WTC11 (cell line): ENCODE measurements at regions not wholly inside any gene's neighbourhood (a gene's known extent, or its start where the extent isn't known, plus 50 kb on each side); places are given as distances from the start of the nearest gene placed in this dataset.

Experiments used
- ATAC-seq: fragments of 200-7000 bp; cut with Tn5 transposase; 2 replicates; pipeline ENCODE4 v1.10.0; 2021; ENCODE audit warnings: mild to moderate bottlenecking, moderate library complexity
- CTCF ChIA-PET: fragments of 300-600 bp; sonication (Branson Sonifier 250); formaldehyde crosslinking; loops from one replicate; lab custom pipeline; 2021; ENCODE audit warnings: antibody characterized with exemption; lab: Charles Lee
- POLR2A ChIA-PET: fragments of 350-600 bp; sonication (Branson Sonifier 250); formaldehyde crosslinking; loops from one replicate; lab custom pipeline; 2021; ENCODE audit warnings: antibody characterized with exemption; lab: Charles Lee
- DNase-seq: peaks from one replicate; pipeline ENCODE4 v3.0.0; 2021; ENCODE audit warnings: low spot score
- H3K27ac Mint-ChIP-seq: 2 replicates; pipeline ENCODE4 v1.8.0; 2021; ENCODE audit warnings: mixed read lengths
- H3K27me3 Mint-ChIP-seq: 2 replicates; pipeline ENCODE4 v1.8.0; 2021; ENCODE audit warnings: low read depth, mild to moderate bottlenecking, moderate library complexity, mixed read lengths
- H3K36me3 Mint-ChIP-seq: 2 replicates; pipeline ENCODE4 v1.8.0; 2021; ENCODE audit warnings: mixed read lengths
- H3K4me1 Mint-ChIP-seq: 2 replicates; pipeline ENCODE4 v1.8.0; 2022; ENCODE audit warnings: mixed read lengths
- H3K4me3 Mint-ChIP-seq: 2 replicates; pipeline ENCODE4 v1.8.0; 2021; ENCODE audit warnings: mild to moderate bottlenecking, moderate library complexity, mixed read lengths
- H3K9me3 Mint-ChIP-seq: 2 replicates; pipeline ENCODE4 v1.8.0; 2021; ENCODE audit warnings: mixed read lengths
- AR ChIP-seq: fragments of 250-450 bp; sonication (Bioruptor Pico); IDR thresholded peaks from 2 replicates; pipeline ENCODE4 v1.9.0; 2021; ENCODE audit warnings: mild to moderate bottlenecking
- ATF6 ChIP-seq: sonication (generic); formaldehyde crosslinking; IDR thresholded peaks from 2 replicates; pipeline ENCODE4 v1.8.1; 2023; ENCODE audit warnings: mild to moderate bottlenecking, missing genetic modification reagents
- CBFB ChIP-seq: sonication (generic); formaldehyde crosslinking; IDR thresholded peaks from 2 replicates; pipeline ENCODE4 v1.8.1; 2022; ENCODE audit warnings: mild to moderate bottlenecking, low read depth, missing genetic modification reagents
- CDX4 ChIP-seq: fragments of 250-450 bp; sonication (Bioruptor Pico); IDR thresholded peaks from 2 replicates; pipeline ENCODE4 v1.9.0; 2021; ENCODE audit warnings: moderate library complexity, mild to moderate bottlenecking, inconsistent platforms, borderline replicate concordance
- ESRRA ChIP-seq: sonication (generic); formaldehyde crosslinking; IDR thresholded peaks from 2 replicates; pipeline ENCODE4 v1.8.1; 2022; ENCODE audit warnings: mild to moderate bottlenecking, missing genetic modification reagents, borderline replicate concordance
- FOXK1 ChIP-seq: sonication (generic); formaldehyde crosslinking; IDR thresholded peaks from 2 replicates; pipeline ENCODE4 v1.8.0; 2022; ENCODE audit warnings: mild to moderate bottlenecking, moderate library complexity, missing genetic modification reagents
- FOXP1 ChIP-seq: sonication (generic); formaldehyde crosslinking; IDR thresholded peaks from 2 replicates; pipeline ENCODE4 v1.8.0; 2022; ENCODE audit warnings: missing genetic modification reagents, mild to moderate bottlenecking, moderate library complexity, borderline replicate concordance
- GABPB1 ChIP-seq: sonication (generic); formaldehyde crosslinking; IDR thresholded peaks from 2 replicates; pipeline ENCODE4 v1.8.1; 2023; ENCODE audit warnings: mild to moderate bottlenecking, missing genetic modification reagents
- GTF2I ChIP-seq: fragments of 250-450 bp; sonication (Bioruptor Pico); conservative IDR thresholded peaks from 2 replicates; pipeline ENCODE4 v1.4.0; 2021; ENCODE audit warnings: mild to moderate bottlenecking
- HMGA2 ChIP-seq: fragments of 250-450 bp; sonication (Bioruptor Pico); IDR thresholded peaks from 2 replicates; pipeline ENCODE4 v1.4.0; 2021; ENCODE audit warnings: mild to moderate bottlenecking, moderate library complexity
- NFATC4 ChIP-seq: fragments of 250-450 bp; sonication (Bioruptor Pico); IDR thresholded peaks from 2 replicates; pipeline ENCODE4 v1.9.0; 2021; ENCODE audit warnings: mild to moderate bottlenecking
- NFYB ChIP-seq: sonication (generic); formaldehyde crosslinking; conservative IDR thresholded peaks from 2 replicates; pipeline ENCODE4 v1.8.0; 2022; ENCODE audit warnings: low read depth, missing genetic modification reagents
- NR1H2 ChIP-seq: sonication (generic); formaldehyde crosslinking; IDR thresholded peaks from 2 replicates; pipeline ENCODE4 v1.9.0; 2021; ENCODE audit warnings: mild to moderate bottlenecking, moderate library complexity, missing genetic modification reagents
- NR2C2 ChIP-seq: sonication (generic); formaldehyde crosslinking; IDR thresholded peaks from 2 replicates; pipeline ENCODE4 v1.8.0; 2022; ENCODE audit warnings: mild to moderate bottlenecking, missing genetic modification reagents
- NR3C1 ChIP-seq: sonication (generic); formaldehyde crosslinking; conservative IDR thresholded peaks from 2 replicates; pipeline ENCODE4 v1.8.1; 2023; ENCODE audit warnings: low read depth, mild to moderate bottlenecking, missing genetic modification reagents
- RORB ChIP-seq: fragments of 250-450 bp; sonication (Bioruptor Pico); IDR thresholded peaks from 2 replicates; pipeline ENCODE4 v1.9.0; 2021; ENCODE audit warnings: mild to moderate bottlenecking
- SOX15 ChIP-seq: fragments of 250-450 bp; sonication (Bioruptor Pico); IDR thresholded peaks from 2 replicates; pipeline ENCODE4 v1.9.0; 2021; ENCODE audit warnings: mild to moderate bottlenecking
- ZNF121 ChIP-seq: sonication (generic); formaldehyde crosslinking; IDR thresholded peaks from 2 replicates; pipeline ENCODE4 v1.8.0; 2023; ENCODE audit warnings: missing genetic modification reagents
- ZNF232 ChIP-seq: sonication (generic); formaldehyde crosslinking; IDR thresholded peaks from 2 replicates; pipeline ENCODE4 v1.8.0; 2022; ENCODE audit warnings: mild to moderate bottlenecking, missing genetic modification reagents
- ZNF281 ChIP-seq: sonication (generic); formaldehyde crosslinking; IDR thresholded peaks from 2 replicates; pipeline ENCODE4 v1.8.0; 2023; ENCODE audit warnings: mild to moderate bottlenecking, missing genetic modification reagents
- ZNF423 ChIP-seq: fragments of 250-450 bp; sonication (Bioruptor Pico); IDR thresholded peaks from 2 replicates; pipeline ENCODE4 v2.1.2; 2022; ENCODE audit warnings: mild to moderate bottlenecking, moderate library complexity
- TF ChIP-seq, protein P1 (sequence below): sonication (generic); formaldehyde crosslinking; IDR thresholded peaks from 2 replicates; pipeline ENCODE4 v1.8.1; 2022; ENCODE audit warnings: low read depth, mild to moderate bottlenecking, moderate library complexity, missing genetic modification reagents, borderline replicate concordance
- TF ChIP-seq, protein P2 (sequence below): sonication (generic); formaldehyde crosslinking; IDR thresholded peaks from 2 replicates; pipeline ENCODE4 v1.8.0; 2022; ENCODE audit warnings: mild to moderate bottlenecking, missing genetic modification reagents

- TF ChIP-seq SOX15 (CRISPR knock-in tag) = no peak
- no peak for TF ChIP-seq ZNF232 (CRISPR knock-in tag)
- TF ChIP-seq NR3C1 = no peak
Observed at GRCh38 chr3:15926871-15927270, 129.1 kb upstream of the ANKRD28 start (continued).

- H3K9me3 Mint-ChIP-seq = no peaks in the 10 kb centered on the region
- 0 out of 2 replicates have a peak, but pooled peaks cover 2% of the 10 kb centered on the region for H3K4me1 Mint-ChIP-seq
- H3K4me3 Mint-ChIP-seq = no peak overlapping the region
- H3K27ac Mint-ChIP-seq = no peak overlapping the region
- H3K36me3 Mint-ChIP-seq = no peaks in the 10 kb centered on the region
- no peak for TF ChIP-seq NR1H2 (CRISPR knock-in tag)
- TF ChIP-seq GTF2I (CRISPR knock-in tag) = no peak
- TF ChIP-seq NR3C1 = no peak
- no peak for TF ChIP-seq NFATC4
- TF ChIP-seq, protein P1, sequence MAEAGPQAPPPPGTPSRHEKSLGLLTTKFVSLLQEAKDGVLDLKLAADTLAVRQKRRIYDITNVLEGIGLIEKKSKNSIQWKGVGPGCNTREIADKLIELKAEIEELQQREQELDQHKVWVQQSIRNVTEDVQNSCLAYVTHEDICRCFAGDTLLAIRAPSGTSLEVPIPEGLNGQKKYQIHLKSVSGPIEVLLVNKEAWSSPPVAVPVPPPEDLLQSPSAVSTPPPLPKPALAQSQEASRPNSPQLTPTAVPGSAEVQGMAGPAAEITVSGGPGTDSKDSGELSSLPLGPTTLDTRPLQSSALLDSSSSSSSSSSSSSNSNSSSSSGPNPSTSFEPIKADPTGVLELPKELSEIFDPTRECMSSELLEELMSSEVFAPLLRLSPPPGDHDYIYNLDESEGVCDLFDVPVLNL (CRISPR knock-in tag) = no peak
- no peak for TF ChIP-seq ZNF423 (CRISPR knock-in tag)
- TF ChIP-seq FOXP1 (CRISPR knock-in tag) = no peak
- TF ChIP-seq FOXK1 (CRISPR knock-in tag) = no peak
- no peak for TF ChIP-seq RORB
- TF ChIP-seq CBFB (CRISPR knock-in tag) = no peak
- no peak for TF ChIP-seq ATF6
- no peak for TF ChIP-seq ZNF121 (CRISPR knock-in tag)
- no peak for TF ChIP-seq ESRRA (CRISPR knock-in tag)
- TF ChIP-seq GABPB1 (CRISPR knock-in tag) = no peak
- no peaks in the 10 kb centered on the region for H3K27me3 Mint-ChIP-seq
- CTCF ChIA-PET = no interaction called here
- ATAC-seq (no peak), DNase-seq (no peak)
- POLR2A ChIA-PET = no interaction called here
Observed at GRCh38 chr3:15927969-15928368, 130.2 kb upstream of the ANKRD28 start.

GRCh38 chr3:15929944-15930571, 132.3 kb upstream of the ANKRD28 start:
- Mint-ChIP-seq H3K36me3 (no peaks in the 10 kb centered on the region), H3K27me3 (no peaks in the 10 kb centered on the region), H3K27ac (no peak overlapping the region), H3K9me3 (no peaks in the 10 kb centered on the region), H3K4me1 (0 out of 2 replicates have a peak, but pooled peaks cover 2% of the 10 kb centered on the region), H3K4me3 (no peak overlapping the region)
- ATAC-seq = no peak
- POLR2A ChIA-PET = interaction anchor here (0.6 kb wide), 1 partner anchor 12 kb away, joined by 3 read pairs; no protein-coding TSS in a partner anchor
- CTCF ChIA-PET = interaction anchor here (0.6 to 0.7 kb wide), 2 partner anchors 44 to 102 kb away, joined by 3 read pairs; no protein-coding TSS in a partner anchor
- no peak for DNase-seq
- TF ChIP-seq ZNF281 (CRISPR knock-in tag) (no peak), CDX4 (CRISPR knock-in tag) (no peak), NR3C1 (no peak), AR (CRISPR knock-in tag) (no peak), NR2C2 (CRISPR knock-in tag) (no peak), NFYB (CRISPR knock-in tag) (no peak), RORB (no peak), HMGA2 (CRISPR knock-in tag) (no peak)
- TF ChIP-seq, protein P2, sequence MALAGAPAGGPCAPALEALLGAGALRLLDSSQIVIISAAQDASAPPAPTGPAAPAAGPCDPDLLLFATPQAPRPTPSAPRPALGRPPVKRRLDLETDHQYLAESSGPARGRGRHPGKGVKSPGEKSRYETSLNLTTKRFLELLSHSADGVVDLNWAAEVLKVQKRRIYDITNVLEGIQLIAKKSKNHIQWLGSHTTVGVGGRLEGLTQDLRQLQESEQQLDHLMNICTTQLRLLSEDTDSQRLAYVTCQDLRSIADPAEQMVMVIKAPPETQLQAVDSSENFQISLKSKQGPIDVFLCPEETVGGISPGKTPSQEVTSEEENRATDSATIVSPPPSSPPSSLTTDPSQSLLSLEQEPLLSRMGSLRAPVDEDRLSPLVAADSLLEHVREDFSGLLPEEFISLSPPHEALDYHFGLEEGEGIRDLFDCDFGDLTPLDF = no peak
